VCaP (cell line): ENCODE measurements at regions not wholly inside any gene's neighbourhood (a gene's known extent, or its start where the extent isn't known, plus 50 kb on each side); places are given as distances from the start of the nearest gene placed in this dataset.

Experiments
- H3K27ac ChIP-seq: fragments of 450-650 bp; 2 replicates; pipeline ENCODE4 v1.5.1; 2017
- TF ChIP-seq, protein P1 (sequence below): fragments of 450-650 bp; conservative IDR thresholded peaks from 2 replicates; pipeline ENCODE4 v1.5.1; 2017; ENCODE audit warnings: mild to moderate bottlenecking, moderate library complexity

DNA sequence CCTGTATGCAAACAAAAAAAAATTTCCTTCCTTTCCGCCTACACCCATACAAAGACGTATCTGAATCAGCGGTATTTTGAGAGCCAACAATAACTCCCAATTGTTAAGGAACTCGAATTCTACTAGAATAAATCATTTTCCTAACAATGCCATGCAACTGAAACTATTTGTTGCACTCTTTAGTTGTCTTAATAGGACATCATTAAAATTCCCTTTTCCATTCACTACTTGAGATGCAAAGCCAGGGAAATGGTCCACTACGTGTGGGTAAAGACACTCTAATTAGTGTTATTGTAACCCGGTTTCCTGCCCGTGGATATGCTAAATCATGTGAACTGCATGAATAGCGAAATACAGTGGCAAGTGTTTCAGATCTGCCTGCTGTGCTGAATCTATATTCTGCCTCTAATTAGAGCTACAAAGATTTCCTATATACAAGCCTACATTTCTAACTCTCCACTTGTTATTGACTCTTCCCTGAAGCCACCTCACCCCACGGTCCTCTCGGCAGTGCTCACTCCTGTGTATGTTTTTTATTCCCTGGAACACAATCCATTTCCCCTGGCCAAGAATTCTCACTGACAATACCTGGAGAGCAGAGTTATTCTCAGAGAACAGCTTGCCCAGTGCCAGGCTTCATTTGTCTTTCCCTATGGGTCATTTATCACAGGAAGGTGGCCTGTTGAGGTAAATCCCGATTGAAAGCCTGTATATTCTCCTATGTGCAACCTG is 168.3 kb downstream of the PAWR start:
- TF ChIP-seq, protein P1, sequence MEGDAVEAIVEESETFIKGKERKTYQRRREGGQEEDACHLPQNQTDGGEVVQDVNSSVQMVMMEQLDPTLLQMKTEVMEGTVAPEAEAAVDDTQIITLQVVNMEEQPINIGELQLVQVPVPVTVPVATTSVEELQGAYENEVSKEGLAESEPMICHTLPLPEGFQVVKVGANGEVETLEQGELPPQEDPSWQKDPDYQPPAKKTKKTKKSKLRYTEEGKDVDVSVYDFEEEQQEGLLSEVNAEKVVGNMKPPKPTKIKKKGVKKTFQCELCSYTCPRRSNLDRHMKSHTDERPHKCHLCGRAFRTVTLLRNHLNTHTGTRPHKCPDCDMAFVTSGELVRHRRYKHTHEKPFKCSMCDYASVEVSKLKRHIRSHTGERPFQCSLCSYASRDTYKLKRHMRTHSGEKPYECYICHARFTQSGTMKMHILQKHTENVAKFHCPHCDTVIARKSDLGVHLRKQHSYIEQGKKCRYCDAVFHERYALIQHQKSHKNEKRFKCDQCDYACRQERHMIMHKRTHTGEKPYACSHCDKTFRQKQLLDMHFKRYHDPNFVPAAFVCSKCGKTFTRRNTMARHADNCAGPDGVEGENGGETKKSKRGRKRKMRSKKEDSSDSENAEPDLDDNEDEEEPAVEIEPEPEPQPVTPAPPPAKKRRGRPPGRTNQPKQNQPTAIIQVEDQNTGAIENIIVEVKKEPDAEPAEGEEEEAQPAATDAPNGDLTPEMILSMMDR, result no peak
- no peak overlapping the region for H3K27ac ChIP-seq

DNA sequence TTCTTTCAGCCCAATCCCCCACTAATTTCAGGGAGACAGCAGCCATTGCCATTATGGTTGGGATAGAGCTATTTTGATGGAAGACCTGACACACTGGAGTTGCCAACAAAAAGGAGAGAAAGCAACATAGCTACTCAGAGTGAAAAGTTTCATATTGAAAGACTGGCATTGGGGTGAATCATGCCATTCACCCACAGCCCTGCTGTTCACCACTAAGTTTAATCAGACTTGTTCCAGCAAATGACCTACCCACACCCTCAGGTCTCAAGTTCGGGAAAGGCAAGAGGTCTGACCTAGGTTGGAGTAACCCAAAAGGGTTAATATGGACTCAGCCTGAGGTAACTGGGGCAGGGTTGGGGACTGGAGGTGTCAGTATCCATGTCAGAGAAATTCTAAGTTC is 169.2 kb downstream of the PAWR start:
- no peak overlapping the region for H3K27ac ChIP-seq
- TF ChIP-seq, protein P1, result no peak

DNA sequence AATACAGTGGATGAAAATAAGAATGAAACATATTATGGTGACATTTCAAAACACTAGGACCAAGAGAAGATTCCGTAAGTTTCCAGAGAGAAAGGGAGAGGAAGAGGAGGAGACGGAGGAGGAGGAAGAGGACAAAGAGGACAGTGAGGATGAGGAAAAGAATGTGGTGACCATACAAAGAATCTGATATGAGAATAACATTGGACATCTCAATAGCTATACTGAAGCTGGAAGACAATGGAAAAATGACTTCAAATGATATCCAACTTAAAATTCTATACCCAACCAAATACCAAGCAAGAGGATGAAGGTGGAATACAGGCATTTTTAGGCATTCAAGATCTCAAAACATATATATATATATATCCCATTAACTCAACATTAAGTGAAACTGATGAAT is 173.4 kb downstream of the PAWR start:
- TF ChIP-seq, protein P1, result no peak
- H3K27ac ChIP-seq, result no peak overlapping the region

DNA sequence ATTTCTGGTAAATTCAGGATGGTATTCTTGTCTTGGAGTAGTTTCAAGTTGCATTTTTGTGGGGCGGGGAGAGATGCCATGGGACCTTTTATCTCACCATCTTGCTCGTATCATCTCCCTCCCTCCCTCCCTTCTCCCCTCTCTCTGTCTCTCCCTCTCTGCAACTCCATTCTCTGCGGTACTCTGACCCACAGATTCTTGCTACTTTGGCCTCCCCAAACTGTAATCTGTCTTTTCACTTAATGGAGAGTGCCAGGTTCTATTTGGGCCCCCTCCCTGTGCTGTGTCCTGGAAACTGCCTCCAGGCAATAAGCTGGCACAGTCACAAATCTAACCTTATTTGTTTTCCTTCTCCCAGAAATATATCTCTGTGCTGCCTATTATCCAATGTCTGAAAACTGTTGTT is 175.2 kb downstream of the PAWR start:
- TF ChIP-seq, protein P1, result no peak
- H3K27ac ChIP-seq, result no peak overlapping the region

DNA sequence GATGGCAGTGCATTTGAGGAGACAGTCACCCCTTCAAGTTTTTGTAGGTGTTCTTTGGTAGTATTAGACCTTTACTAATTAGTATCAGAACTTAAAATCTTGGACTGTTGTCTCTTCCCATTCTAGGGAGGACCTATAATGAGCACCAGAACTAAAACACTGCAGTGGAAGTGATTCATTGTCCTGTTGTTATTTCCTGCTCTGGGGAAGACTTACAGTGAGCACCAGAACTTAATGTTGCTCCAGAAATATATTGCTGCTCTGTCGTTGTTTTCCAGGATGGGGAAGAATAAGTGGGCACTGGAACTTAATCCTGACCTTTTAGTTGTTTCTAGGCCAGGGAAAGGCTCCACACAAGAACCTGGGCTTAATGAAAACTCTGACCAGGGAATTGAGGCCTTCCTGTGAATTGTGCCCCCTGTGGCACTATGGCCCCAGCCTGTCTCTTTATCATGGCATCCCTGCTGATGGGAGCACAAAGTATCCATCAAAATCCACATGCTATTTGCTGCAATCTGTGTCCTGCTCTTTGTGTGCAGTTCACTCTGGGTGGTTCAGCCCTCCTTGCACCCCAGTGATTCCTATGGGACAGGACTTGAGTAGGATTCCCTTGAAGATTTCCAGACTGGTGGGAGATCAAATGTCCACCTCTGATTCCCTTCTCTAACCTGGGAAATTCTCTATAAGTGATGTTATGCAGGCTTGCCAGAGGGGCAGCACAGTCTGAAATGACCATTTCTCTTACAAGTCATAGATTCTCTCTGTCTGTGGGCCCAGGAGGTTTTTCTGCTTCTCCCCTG is 175.8 kb downstream of the PAWR start:
- TF ChIP-seq, protein P1, result no peak
- H3K27ac ChIP-seq, result no peak overlapping the region

DNA sequence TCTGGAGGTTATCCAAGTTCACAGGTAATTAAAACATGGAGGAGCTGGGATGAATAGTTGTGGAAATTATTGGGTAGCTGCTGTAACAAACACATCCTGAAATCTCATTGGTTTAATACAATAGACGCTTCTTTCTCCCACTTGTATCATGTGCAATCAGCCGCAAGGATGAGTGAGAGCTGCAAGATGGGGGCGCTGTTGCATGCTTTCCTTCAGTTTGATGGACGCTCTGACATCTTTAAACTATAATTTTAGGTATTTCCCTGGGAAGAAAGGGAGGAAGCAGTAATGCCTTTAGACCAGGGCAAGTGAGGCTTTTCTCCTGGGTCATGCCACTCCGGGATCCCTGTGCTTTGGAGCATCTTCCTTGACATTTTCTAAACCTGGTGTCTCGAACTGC is 178.7 kb downstream of the PAWR start:
- H3K27ac ChIP-seq, result no peak overlapping the region
- TF ChIP-seq, protein P1, result no peak; the same call in 1 of the 2 replicates

DNA sequence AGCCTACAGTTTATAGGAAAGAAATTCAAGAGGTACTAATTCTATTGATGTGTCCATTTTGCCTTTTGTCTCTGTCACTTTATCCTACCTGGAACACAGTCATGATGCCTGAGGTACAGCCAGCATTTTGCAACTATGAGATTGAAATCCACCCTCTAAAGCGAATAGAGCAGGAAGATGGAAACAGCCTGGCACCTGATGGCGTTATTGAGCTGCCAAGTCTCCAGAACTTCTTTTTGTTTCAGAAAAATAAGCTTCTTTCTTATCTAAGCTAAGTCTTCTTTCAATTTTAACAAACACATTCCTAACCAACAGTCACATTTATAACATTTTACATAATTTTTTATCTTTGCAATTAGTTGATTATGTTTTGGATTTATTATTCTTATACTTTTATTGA is 182.1 kb downstream of the PAWR start:
- H3K27ac ChIP-seq, result no peak overlapping the region
- TF ChIP-seq, protein P1, result no peak
